Breast epithelium (tissue), 4 donors: ENCODE measurements at regions not wholly inside any gene's neighbourhood (a gene's known extent, or its start where the extent isn't known, plus 50 kb on each side); places are given as distances from the start of the nearest gene placed in this dataset.

Experiments
- DNase-seq, 2 donors: peaks; one replicate each; pipeline ENCODE4 v3.0.0-alpha.2; 2019; ENCODE audit warnings: low spot score in 2 of 2
- H3K27ac ChIP-seq, 2 donors: fragments of 200-600 bp; sonication (generic) in 1 of 2; one replicate each; pipeline ENCODE4 v1.5.1; 2016 to 2019; ENCODE audit warnings: mild to moderate bottlenecking in 1 of 2
- H3K27me3 ChIP-seq, 2 donors: fragments of 200-600 bp; sonication (generic) in 1 of 2; one replicate each; pipeline versions ENCODE4 v1.5.1 to v1.6.0; 2017 to 2019; ENCODE audit warnings: control low read depth in 1 of 2, mild to moderate bottlenecking in 1 of 2
- H3K36me3 ChIP-seq: fragments of 200-600 bp; one replicate; pipeline ENCODE4 v1.5.1; 2019
- H3K4me1 ChIP-seq, 2 donors: fragments of 200-600 bp; sonication (generic); one replicate each; pipeline ENCODE4 v1.5.1; 2016 to 2019; ENCODE audit warnings: control low read depth in 1 of 2
- H3K4me3 ChIP-seq, 3 donors: fragments of 200-600 bp; sonication (generic); 1 replicate in 2 of 3; 2 replicates in 1 of 3; pipeline ENCODE4 v1.5.1; 2016 to 2019; ENCODE audit warnings: mild to moderate bottlenecking in 3 of 3, moderate library complexity in 2 of 3
- H3K9me3 ChIP-seq, 2 donors: fragments of 200-600 bp; sonication (generic) in 1 of 2; one replicate each; pipeline ENCODE4 v1.5.1; 2016 to 2019; ENCODE audit warnings: control low read depth in 1 of 2
- CTCF ChIP-seq, 3 donors: fragments of 450-650 bp; IDR thresholded peaks; one replicate each; pipeline ENCODE4 v1.5.1; 2016 to 2017; ENCODE audit warnings: antibody characterized with exemption in 3 of 3, mild to moderate bottlenecking in 3 of 3, moderate library complexity in 3 of 3
- POLR2A ChIP-seq: fragments of 450-650 bp; IDR thresholded peaks from one replicate; pipeline ENCODE4 v1.6.1; 2016; ENCODE audit warnings: antibody characterized with exemption, mild to moderate bottlenecking, moderate library complexity
- POLR2AphosphoS5 ChIP-seq, 3 donors: sonication (generic); formaldehyde crosslinking; IDR thresholded peaks; one replicate each; pipeline ENCODE4 v1.6.1; 2017; ENCODE audit warnings: antibody characterized with exemption in 3 of 3
- intact Hi-C: fragments of 100-400 bp; cut with DNase I; formaldehyde crosslinking; loops from one replicate; pipeline ENCODE4 v1.15.1; 2023; ENCODE audit warnings: low total_unique reads

- H3K9me3 ChIP-seq = no peaks in the 10 kb centered on the region
- H3K36me3 ChIP-seq = no peaks in the 10 kb centered on the region
- DNase-seq = no peak
- TF ChIP-seq CTCF (IDR thresholded peaks at IDR 0.05) = no peak
- TF ChIP-seq POLR2AphosphoS5 (IDR thresholded peaks at IDR 0.05) = no peak
- TF ChIP-seq POLR2A = no peak
- H3K4me3 ChIP-seq = no peak overlapping the region
- H3K4me1 ChIP-seq = no peaks in the 10 kb centered on the region
- intact Hi-C loops = no loop called here
- no peak overlapping the region for H3K27ac ChIP-seq
- H3K27me3 ChIP-seq = no peaks in the 10 kb centered on the region
Measured at GRCh38 chr18:30245766-30246455, 796.6 kb downstream of the DSC3 start.

GRCh38 chr18:30234755-30235154 lies 807.8 kb downstream of the DSC3 start:
- no peak overlapping the region for H3K27ac ChIP-seq
- intact Hi-C loops = no loop called here
- no peak for DNase-seq
- H3K4me1 ChIP-seq = no peaks in the 10 kb centered on the region
- no peak overlapping the region for H3K4me3 ChIP-seq
- no peaks in the 10 kb centered on the region for H3K36me3 ChIP-seq
- H3K9me3 ChIP-seq = no peaks in the 10 kb centered on the region
- TF ChIP-seq POLR2AphosphoS5 (IDR thresholded peaks at IDR 0.05) (no peak), POLR2A (no peak), CTCF (IDR thresholded peaks at IDR 0.05) (no peak)
- H3K27me3 ChIP-seq = no peaks in the 10 kb centered on the region

GRCh38 chr18:30211112-30211511 lies 831.4 kb downstream of the DSC3 start:
- DNase-seq = no peak
- Histone ChIP-seq H3K9me3 (no peaks in the 10 kb centered on the region), H3K4me3 (no peak overlapping the region)

GRCh38 chr18:30208546-30208945 lies 834.0 kb downstream of the DSC3 start:
- Histone ChIP-seq H3K4me1 (no peaks in the 10 kb centered on the region), H3K27ac (no peak overlapping the region), H3K36me3 (no peaks in the 10 kb centered on the region), H3K27me3 (no peaks in the 10 kb centered on the region), H3K9me3 (no peaks in the 10 kb centered on the region), H3K4me3 (no peak overlapping the region)
- TF ChIP-seq POLR2AphosphoS5 (IDR thresholded peaks at IDR 0.05) (no peak), POLR2A (no peak), CTCF (IDR thresholded peaks at IDR 0.05) (no peak)
- no peak for DNase-seq
- intact Hi-C loops = no loop called here

More at GRCh38 chr18:30211112-30211511, 831.4 kb downstream of the DSC3 start:
- H3K27me3 ChIP-seq = no peaks in the 10 kb centered on the region
- H3K27ac ChIP-seq = no peak overlapping the region
- no peak for TF ChIP-seq POLR2A
- no peak for TF ChIP-seq POLR2AphosphoS5 (IDR thresholded peaks at IDR 0.05)
- no peak for TF ChIP-seq CTCF (IDR thresholded peaks at IDR 0.05)
- no peaks in the 10 kb centered on the region for H3K4me1 ChIP-seq
- no peaks in the 10 kb centered on the region for H3K36me3 ChIP-seq
- intact Hi-C loops = no loop called here

GRCh38 chr18:30192216-30192615 lies 850.3 kb downstream of the DSC3 start:
- DNase-seq = no peak
- intact Hi-C loops = no loop called here
- Histone ChIP-seq H3K36me3 (no peaks in the 10 kb centered on the region), H3K27me3 (no peaks in the 10 kb centered on the region), H3K4me3 (no peak overlapping the region), H3K4me1 (no peaks in the 10 kb centered on the region), H3K27ac (no peak overlapping the region), H3K9me3 (peaks cover 12 to 26% of the 10 kb centered on the region in 2 donors)
- TF ChIP-seq POLR2AphosphoS5 (IDR thresholded peaks at IDR 0.05) = no peak
- no peak for TF ChIP-seq POLR2A
- no peak for TF ChIP-seq CTCF (IDR thresholded peaks at IDR 0.05)
